ENCODE measurements at regions not wholly inside any gene's neighbourhood (a gene's known extent, or its start where the extent isn't known, plus 50 kb on each side); places are given as distances from the start of the nearest gene placed in this dataset.

- no peak for TF ChIP-seq CTCF (IDR thresholded peaks at IDR 0.05)
- TF ChIP-seq POLR2A (IDR thresholded peaks at IDR 0.05; ENCODE audit: low read depth) = no peak
These were observed 147.7 kb upstream of the LARGE1 start for GRCh38 chr22:34068001-34068400.
